NCI-H446 (cell line): ENCODE measurements at regions not wholly inside any gene's neighbourhood (a gene's known extent, or its start where the extent isn't known, plus 50 kb on each side); places are given as distances from the start of the nearest gene placed in this dataset.
A peak's percentile ranks its signal among the peaks of the same experiment; 100 is the strongest.
"Not testable (repeated sequence)": the region's sequence is repeated elsewhere in the genome, so short reads cannot be mapped to it uniquely, and the experiment has no call there.

Experiments used
- DNase-seq, 2 experiments: peaks; one replicate each; lab custom pipeline; 2025; lab: John Stamatoyannopoulos, UW

GRCh38 chrX:149420566-149420965, 84.5 kb downstream of the IDS start:
- not testable (repeated sequence) for DNase-seq

- no peak for DNase-seq
These were observed 107.1 kb downstream of the IDS start for GRCh38 chrX:149398027-149398426.

GRCh38 chrX:149392921-149393320, 112.2 kb downstream of the IDS start:
- no peak for DNase-seq

GRCh38 chrX:149383852-149384251, 121.3 kb downstream of the IDS start:
- no peak for DNase-seq

- DNase-seq = no peak
These were observed 130.4 kb downstream of the IDS start for GRCh38 chrX:149374751-149375150.

- DNase-seq = no peak
These were observed 132.2 kb downstream of the IDS start for GRCh38 chrX:149372866-149373265.

- no peak for DNase-seq
These were observed 133.1 kb downstream of the IDS start for GRCh38 chrX:149371986-149372385.

- DNase-seq = no peak
These were observed 135.0 kb downstream of the IDS start for GRCh38 chrX:149370097-149370496.

- DNase-seq = no peak
These were observed 139.6 kb downstream of the IDS start for GRCh38 chrX:149365552-149365951.

GRCh38 chrX:149365061-149365460, 140.0 kb downstream of the IDS start:
- no peak for DNase-seq

- DNase-seq = no peak
These were observed 141.1 kb downstream of the IDS start for GRCh38 chrX:149363965-149364364.

- no peak for DNase-seq
These were observed 158.8 kb downstream of the IDS start for GRCh38 chrX:149346306-149346705.

GRCh38 chrX:149322316-149322715, 182.8 kb downstream of the IDS start:
- DNase-seq = no peak

GRCh38 chrX:149313871-149314371, 191.2 kb downstream of the IDS start:
- DNase-seq = no peak

GRCh38 chrX:149312988-149313387, 192.1 kb downstream of the IDS start:
- no peak for DNase-seq

GRCh38 chrX:149312097-149312496, 193.0 kb downstream of the IDS start:
- no peak for DNase-seq

- no peak for DNase-seq
These were observed 202.4 kb downstream of the IDS start for GRCh38 chrX:149302705-149303104.

GRCh38 chrX:149298111-149298510, 207.0 kb downstream of the IDS start:
- DNase-seq = no peak

- DNase-seq = no peak
These were observed 209.0 kb downstream of the IDS start for GRCh38 chrX:149296092-149296491.

- peak in 1 of 2 experiments; percentile 40 for DNase-seq
These were observed 218.2 kb downstream of the IDS start for GRCh38 chrX:149286940-149287349.

GRCh38 chrX:149284616-149285015, 220.5 kb downstream of the IDS start:
- DNase-seq = no peak

- DNase-seq = no peak
These were observed 221.3 kb downstream of the IDS start for GRCh38 chrX:149283853-149284252.

- DNase-seq = no peak
These were observed 222.2 kb downstream of the IDS start for GRCh38 chrX:149282909-149283308.

GRCh38 chrX:149280011-149280410, 225.1 kb downstream of the IDS start:
- DNase-seq = no peak

GRCh38 chrX:149275836-149276235, 229.3 kb downstream of the IDS start:
- no peak for DNase-seq
